Trophoblast cell (in vitro differentiated cells and primary cell): ENCODE measurements at regions not wholly inside any gene's neighbourhood (a gene's known extent, or its start where the extent isn't known, plus 50 kb on each side); places are given as distances from the start of the nearest gene placed in this dataset.

Experiments
- DNase-seq, 2 donors: peaks; one replicate each; pipeline ENCODE4 v3.0.0-alpha.2; 2016
- H2AFZ ChIP-seq: 2 replicates; pipeline ENCODE4 v1.6.1; 2013; ENCODE audit warnings: low read length, moderate library complexity, mild to moderate bottlenecking; ENCODE audit not compliant: insufficient read depth, poor library complexity
- H2AK5ac ChIP-seq: 2 replicates; pipeline ENCODE4 v1.6.1; 2013; ENCODE audit warnings: mild to moderate bottlenecking, low read length
- H2BK120ac ChIP-seq: 2 replicates; pipeline ENCODE4 v1.6.1; 2013; ENCODE audit warnings: low read length, mild to moderate bottlenecking, moderate library complexity; ENCODE audit not compliant: insufficient read depth, poor library complexity
- H2BK12ac ChIP-seq: 2 replicates; pipeline ENCODE4 v1.6.1; 2013; ENCODE audit warnings: mild to moderate bottlenecking, low read length, moderate library complexity
- H2BK5ac ChIP-seq: 2 replicates; pipeline ENCODE4 v1.6.1; 2013; ENCODE audit warnings: low read length, low read depth, moderate library complexity, mild to moderate bottlenecking; ENCODE audit not compliant: poor library complexity
- H3K14ac ChIP-seq: 2 replicates; pipeline ENCODE4 v1.6.1; 2013; ENCODE audit warnings: mild to moderate bottlenecking, low read length
- H3K18ac ChIP-seq: 2 replicates; pipeline ENCODE4 v1.6.1; 2013; ENCODE audit warnings: mild to moderate bottlenecking, low read length
- H3K23ac ChIP-seq: 2 replicates; pipeline ENCODE4 v1.6.1; 2013; ENCODE audit warnings: low read length
- H3K27ac ChIP-seq: 2 replicates; pipeline ENCODE4 v1.5.1; 2013; ENCODE audit warnings: low read depth, mild to moderate bottlenecking, inconsistent platforms, low read length, moderate library complexity
- H3K27me3 ChIP-seq: 2 replicates; pipeline ENCODE4 v1.6.1; 2013; ENCODE audit warnings: inconsistent platforms, mild to moderate bottlenecking, low read length, moderate library complexity; ENCODE audit not compliant: insufficient read depth
- H3K36me3 ChIP-seq, 2 experiments: 1 replicate in 1 of 2; 2 replicates in 1 of 2; pipeline ENCODE4 v1.6.1; 2013; ENCODE audit warnings: low read length in 2 of 2, mild to moderate bottlenecking in 2 of 2, moderate library complexity in 1 of 2; ENCODE audit not compliant: insufficient read depth in 2 of 2, control insufficient read depth in 1 of 2
- H3K4ac ChIP-seq: 2 replicates; pipeline ENCODE4 v1.6.1; 2013; ENCODE audit warnings: low read depth, mild to moderate bottlenecking, low read length, moderate library complexity
- H3K4me1 ChIP-seq, 2 experiments: 1 replicate in 1 of 2; 2 replicates in 1 of 2; pipeline ENCODE4 v1.6.1; 2013; ENCODE audit warnings: low read length in 2 of 2, mild to moderate bottlenecking in 2 of 2, moderate library complexity in 1 of 2; ENCODE audit not compliant: insufficient read depth in 2 of 2, control insufficient read depth in 1 of 2
- H3K4me2 ChIP-seq: 2 replicates; pipeline ENCODE4 v1.6.1; 2013; ENCODE audit warnings: inconsistent platforms, mild to moderate bottlenecking, low read length, moderate library complexity
- H3K4me3 ChIP-seq: 2 replicates; pipeline ENCODE4 v1.5.1; 2013; ENCODE audit warnings: mild to moderate bottlenecking, low read depth, low read length, inconsistent platforms
- H3K79me1 ChIP-seq: one replicate; pipeline ENCODE4 v1.6.1; 2013; ENCODE audit warnings: low read length
- H3K79me2 ChIP-seq: 2 replicates; pipeline ENCODE4 v1.6.1; 2013; ENCODE audit warnings: low read length, mild to moderate bottlenecking; ENCODE audit not compliant: control insufficient read depth, insufficient read depth, poor library complexity
- H3K9ac ChIP-seq: 2 replicates; pipeline ENCODE4 v1.6.1; 2013; ENCODE audit warnings: mild to moderate bottlenecking, low read length
- H3K9me3 ChIP-seq: 2 replicates; pipeline ENCODE4 v1.6.1; 2013; ENCODE audit warnings: low read depth, mild to moderate bottlenecking, control low read depth, inconsistent platforms, low read length; ENCODE audit not compliant: insufficient read depth
- H4K12ac ChIP-seq: 2 replicates; pipeline ENCODE4 v1.6.1; 2013; ENCODE audit warnings: low read depth, mild to moderate bottlenecking, low read length, moderate library complexity
- H4K8ac ChIP-seq: 2 replicates; pipeline ENCODE4 v1.6.1; 2013; ENCODE audit warnings: low read depth, mild to moderate bottlenecking, low read length, moderate library complexity
- H4K91ac ChIP-seq: one replicate; pipeline ENCODE4 v1.6.1; 2013; ENCODE audit warnings: low read depth, mild to moderate bottlenecking, low read length, moderate library complexity
- WGBS: extraction: QIAGEN DNeasy Blood & Tissue Kit; methylation state at CpG from one replicate; pipeline ENCODE4 v1.1.7; 2013; ENCODE audit warnings: missing lambda C conversion rate; ENCODE audit not compliant: insufficient read length, insufficient coverage; ENCODE audit errors: extremely low coverage; 5-methylcytosine and 5-hydroxymethylcytosine counted together

DNA sequence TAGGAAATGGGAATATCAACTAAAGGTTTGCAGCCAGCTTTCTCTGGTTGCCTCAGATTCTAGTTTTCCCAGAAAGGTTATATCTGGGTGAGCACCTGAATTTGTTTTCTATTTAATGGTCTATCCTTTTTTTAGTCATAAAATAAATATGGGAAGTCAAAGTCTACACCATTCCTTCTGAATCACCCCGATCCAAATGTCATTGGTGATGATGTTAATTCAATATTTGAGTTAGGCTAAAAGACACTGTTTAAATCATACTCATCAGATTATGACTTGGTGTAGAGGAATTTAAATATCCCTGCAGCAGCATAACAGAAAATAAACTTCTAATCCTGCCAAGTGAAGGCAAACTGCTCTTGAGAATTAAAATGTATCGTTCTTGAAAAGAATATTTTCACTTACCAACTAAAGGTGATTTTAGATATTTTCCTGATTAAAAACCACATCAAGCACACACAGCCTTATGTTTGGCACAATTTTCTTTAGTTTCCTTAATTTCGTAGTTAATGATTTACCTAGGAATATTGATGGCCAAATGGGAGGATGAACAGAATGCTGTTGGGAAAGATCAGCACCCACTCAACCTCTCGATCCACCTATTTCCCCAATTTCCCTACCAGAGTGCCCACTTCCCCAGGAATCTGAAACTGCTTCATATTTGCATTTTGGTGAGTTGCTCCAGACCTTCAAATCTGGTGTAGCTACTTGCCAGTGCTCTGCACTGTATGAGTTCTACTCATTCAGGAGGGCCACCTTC lies 103.1 kb upstream of the TSLP start:
- no peak overlapping the region for H3K4me3 ChIP-seq
- H4K91ac ChIP-seq, result no peak overlapping the region
- no peaks in the 10 kb centered on the region for H3K79me1 ChIP-seq
- H3K9me3 ChIP-seq, result no peaks in the 10 kb centered on the region
- H3K4me1 ChIP-seq, result peaks cover 0 to 2% of the 10 kb centered on the region in 2 experiments
- H3K4ac ChIP-seq, result no peak overlapping the region
- H2BK12ac ChIP-seq, result no peak overlapping the region
- no peak overlapping the region for H2BK5ac ChIP-seq
- H3K14ac ChIP-seq, result no peak overlapping the region
- H3K27me3 ChIP-seq, result no peaks in the 10 kb centered on the region
- H4K8ac ChIP-seq, result no peak overlapping the region
- H3K9ac ChIP-seq, result no peak overlapping the region
- no CpG with 5 or more reads among the region's 4 CpGs for WGBS
- H2AK5ac ChIP-seq, result no peak overlapping the region
- no peak overlapping the region for H4K12ac ChIP-seq
- no peak for DNase-seq
- H3K18ac ChIP-seq, result no peak overlapping the region
- H3K27ac ChIP-seq, result no peak overlapping the region
- no peak overlapping the region for H3K4me2 ChIP-seq
- H2BK120ac ChIP-seq, result no peak overlapping the region
- no peaks in the 10 kb centered on the region for H3K79me2 ChIP-seq
- H2AFZ ChIP-seq, result no peak overlapping the region
- H3K23ac ChIP-seq, result no peak overlapping the region
- H3K36me3 ChIP-seq, result no peaks in the 10 kb centered on the region

DNA sequence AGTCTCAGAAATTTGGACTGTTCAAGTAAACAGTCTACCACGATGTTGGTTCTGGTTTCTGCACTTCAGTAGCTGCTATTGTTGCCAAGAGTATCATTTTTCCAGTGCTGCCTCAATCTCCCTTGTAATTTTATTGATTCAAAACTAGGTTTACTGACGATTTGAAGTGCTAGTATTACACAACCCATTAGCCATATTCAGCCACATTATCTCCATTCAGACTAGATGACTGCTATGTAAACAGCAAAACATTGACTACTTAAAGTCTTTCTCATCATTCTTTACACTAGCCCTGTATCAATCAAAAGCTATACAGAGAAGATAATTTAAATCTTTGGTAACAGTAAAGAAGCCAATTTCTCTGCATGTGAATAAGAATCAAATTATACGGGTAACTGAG lies 102.0 kb upstream of the TSLP start:
- H3K4me3 ChIP-seq, result no peak overlapping the region
- no peaks in the 10 kb centered on the region for H3K79me1 ChIP-seq
- H3K27me3 ChIP-seq, result no peaks in the 10 kb centered on the region
- H3K4me2 ChIP-seq, result no peak overlapping the region
- no peak overlapping the region for H3K18ac ChIP-seq
- H2AK5ac ChIP-seq, result no peak overlapping the region
- H4K8ac ChIP-seq, result no peak overlapping the region
- no peaks in the 10 kb centered on the region for H3K9me3 ChIP-seq
- H3K4me1 ChIP-seq, result peaks cover 0 to 2% of the 10 kb centered on the region in 2 experiments
- WGBS, result no CpG with 5 or more reads among the region's 3 CpGs
- no peak for DNase-seq
- H3K9ac ChIP-seq, result no peak overlapping the region
- H3K79me2 ChIP-seq, result no peaks in the 10 kb centered on the region
- no peak overlapping the region for H4K12ac ChIP-seq
- no peak overlapping the region for H3K14ac ChIP-seq
- no peak overlapping the region for H3K4ac ChIP-seq
- no peak overlapping the region for H3K23ac ChIP-seq
- H2AFZ ChIP-seq, result no peak overlapping the region
- no peak overlapping the region for H2BK12ac ChIP-seq
- no peaks in the 10 kb centered on the region for H3K36me3 ChIP-seq
- H2BK120ac ChIP-seq, result no peak overlapping the region
- H3K27ac ChIP-seq, result no peak overlapping the region
- H4K91ac ChIP-seq, result no peak overlapping the region
- no peak overlapping the region for H2BK5ac ChIP-seq

DNA sequence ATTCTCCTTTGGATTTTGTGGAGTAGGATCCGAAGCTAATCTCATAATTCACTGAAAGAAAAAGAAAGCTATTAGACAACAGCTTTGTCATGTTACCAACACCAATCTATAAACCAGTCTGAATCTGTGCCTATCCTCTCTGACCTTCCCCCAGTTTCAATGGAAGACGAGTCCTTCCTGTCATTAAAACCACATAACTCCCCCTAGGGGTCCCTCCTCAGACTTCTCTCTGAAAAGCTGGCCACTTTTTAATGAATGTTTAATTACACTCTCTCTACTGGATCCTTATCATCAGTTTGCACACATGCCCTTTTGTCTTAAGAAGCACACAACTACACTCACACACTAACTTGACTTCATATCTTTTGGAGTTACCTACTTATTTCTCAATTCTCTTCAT lies 98.0 kb upstream of the TSLP start:
- no CpG with 5 or more reads among the region's 2 CpGs for WGBS
- no peak overlapping the region for H2BK120ac ChIP-seq
- H3K4me3 ChIP-seq, result no peak overlapping the region
- no peaks in the 10 kb centered on the region for H3K4me1 ChIP-seq
- no peak overlapping the region for H3K9ac ChIP-seq
- H4K8ac ChIP-seq, result no peak overlapping the region
- no peak overlapping the region for H2BK12ac ChIP-seq
- H4K91ac ChIP-seq, result no peak overlapping the region
- H3K27ac ChIP-seq, result no peak overlapping the region
- no peaks in the 10 kb centered on the region for H3K9me3 ChIP-seq
- H3K14ac ChIP-seq, result no peak overlapping the region
- no peaks in the 10 kb centered on the region for H3K36me3 ChIP-seq
- H3K4me2 ChIP-seq, result no peak overlapping the region
- H3K18ac ChIP-seq, result no peak overlapping the region
- no peaks in the 10 kb centered on the region for H3K79me2 ChIP-seq
- H2AFZ ChIP-seq, result no peak overlapping the region
- no peak overlapping the region for H2AK5ac ChIP-seq
- no peak for DNase-seq
- no peak overlapping the region for H2BK5ac ChIP-seq
- no peak overlapping the region for H3K4ac ChIP-seq
- no peak overlapping the region for H3K23ac ChIP-seq
- no peaks in the 10 kb centered on the region for H3K27me3 ChIP-seq
- H3K79me1 ChIP-seq, result no peaks in the 10 kb centered on the region
- H4K12ac ChIP-seq, result no peak overlapping the region

- H3K36me3 ChIP-seq, result no peaks in the 10 kb centered on the region
- DNase-seq, result no peak
- H3K27ac ChIP-seq, result no peak overlapping the region
- H2AK5ac ChIP-seq, result no peak overlapping the region
- H2AFZ ChIP-seq, result no peak overlapping the region
- no peaks in the 10 kb centered on the region for H3K79me2 ChIP-seq
- no peaks in the 10 kb centered on the region for H3K4me1 ChIP-seq
- H3K9ac ChIP-seq, result no peak overlapping the region
- no peak overlapping the region for H3K14ac ChIP-seq
- H3K18ac ChIP-seq, result no peak overlapping the region
- no peak overlapping the region for H4K12ac ChIP-seq
- H2BK5ac ChIP-seq, result no peak overlapping the region
- H4K8ac ChIP-seq, result no peak overlapping the region
- no peaks in the 10 kb centered on the region for H3K9me3 ChIP-seq
- H3K23ac ChIP-seq, result no peak overlapping the region
- no peak overlapping the region for H3K4me3 ChIP-seq
- H2BK120ac ChIP-seq, result no peak overlapping the region
- H3K4ac ChIP-seq, result no peak overlapping the region
- H3K4me2 ChIP-seq, result no peak overlapping the region
- no peak overlapping the region for H4K91ac ChIP-seq
- H3K27me3 ChIP-seq, result no peaks in the 10 kb centered on the region
- no peaks in the 10 kb centered on the region for H3K79me1 ChIP-seq
- WGBS, result no CpG with 5 or more reads among the region's 1 CpG
- H2BK12ac ChIP-seq, result no peak overlapping the region
Measured at GRCh38 chr5:110977915-110978314, 93.6 kb upstream of the TSLP start.
